Mucosa of descending colon (tissue), 3 donors: ENCODE measurements at regions not wholly inside any gene's neighbourhood (a gene's known extent, or its start where the extent isn't known, plus 50 kb on each side); places are given as distances from the start of the nearest gene placed in this dataset.

Experiments used
- ATAC-seq: fragments of 200-7000 bp; cut with Tn5 transposase; one replicate; pipeline ENCODE4 v1.9.1; 2020; ENCODE audit warnings: mild to moderate bottlenecking, moderate library complexity
- DNase-seq, 3 donors: peaks; one replicate each; pipeline ENCODE4 v3.0.0-alpha.2; 2020
- H3K36me3 ChIP-seq: fragments of 200-600 bp; one replicate; pipeline ENCODE4 v1.8.0; 2021; ENCODE audit warnings: low read depth, mild to moderate bottlenecking
- H3K4me1 ChIP-seq: fragments of 200-600 bp; one replicate; pipeline ENCODE4 v1.8.0; 2021; ENCODE audit warnings: low read depth, mild to moderate bottlenecking
- H3K4me3 ChIP-seq: fragments of 200-600 bp; one replicate; pipeline ENCODE4 v1.8.0; 2021; ENCODE audit warnings: mild to moderate bottlenecking
- H3K9me3 ChIP-seq: fragments of 200-600 bp; one replicate; pipeline ENCODE4 v1.8.0; 2021; ENCODE audit warnings: mild to moderate bottlenecking
- intact Hi-C, 2 donors: fragments of 100-400 bp; cut with DNase I in 1 of 2; cut with micrococcal nuclease in 1 of 2; formaldehyde crosslinking; loops; one replicate each; pipeline versions ENCODE4 v1.11.0 to v1.11.1; 2022; cut with DNase I, micrococcal nuclease
- TF ChIP-seq, protein P1 (sequence below): fragments of 200-600 bp; IDR thresholded peaks from one replicate; pipeline ENCODE4 v1.8.0; 2022; ENCODE audit warnings: antibody characterized with exemption, mild to moderate bottlenecking
- donor health status: DM: no; HTN: no; CAD: no; lungs with moderate emphysema.
- donor health status: DM: no; HTN: no; CAD: no.
- donor health status: DM: no; HTN: yes; CAD: no.

DNA sequence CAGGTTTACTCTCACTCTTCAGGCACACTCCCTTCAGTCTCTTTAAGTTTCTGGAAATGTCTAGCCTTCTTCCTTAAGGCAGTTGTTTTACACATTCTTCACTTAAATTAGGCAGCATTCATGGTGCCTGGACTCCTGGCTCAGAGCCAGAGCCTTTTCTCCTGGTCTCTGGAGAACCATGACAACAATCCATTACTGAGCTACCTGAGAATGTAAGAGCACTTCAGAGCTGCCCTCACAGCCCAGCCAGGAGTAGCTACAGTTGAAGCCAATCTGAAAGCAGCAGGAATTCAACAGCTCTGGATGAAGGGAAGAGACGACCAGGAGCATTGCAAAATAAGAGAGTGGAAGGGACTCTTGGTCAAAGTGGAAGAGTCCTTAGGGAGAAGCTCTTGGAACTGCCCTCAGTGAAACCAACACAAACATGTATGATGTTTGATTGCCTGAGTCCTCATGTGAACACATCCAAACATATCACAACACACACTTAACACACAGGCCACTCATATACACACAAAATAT lies 416.8 kb upstream of the SPTLC3 start:
- DNase-seq: no peak
- ATAC-seq: no peak
- intact Hi-C loops: no loop called here
- Histone ChIP-seq H3K36me3 (no peaks in the 10 kb centered on the region), H3K9me3 (no peaks in the 10 kb centered on the region), H3K4me3 (no peak overlapping the region), H3K4me1 (no peaks in the 10 kb centered on the region)
- TF ChIP-seq, protein P1, sequence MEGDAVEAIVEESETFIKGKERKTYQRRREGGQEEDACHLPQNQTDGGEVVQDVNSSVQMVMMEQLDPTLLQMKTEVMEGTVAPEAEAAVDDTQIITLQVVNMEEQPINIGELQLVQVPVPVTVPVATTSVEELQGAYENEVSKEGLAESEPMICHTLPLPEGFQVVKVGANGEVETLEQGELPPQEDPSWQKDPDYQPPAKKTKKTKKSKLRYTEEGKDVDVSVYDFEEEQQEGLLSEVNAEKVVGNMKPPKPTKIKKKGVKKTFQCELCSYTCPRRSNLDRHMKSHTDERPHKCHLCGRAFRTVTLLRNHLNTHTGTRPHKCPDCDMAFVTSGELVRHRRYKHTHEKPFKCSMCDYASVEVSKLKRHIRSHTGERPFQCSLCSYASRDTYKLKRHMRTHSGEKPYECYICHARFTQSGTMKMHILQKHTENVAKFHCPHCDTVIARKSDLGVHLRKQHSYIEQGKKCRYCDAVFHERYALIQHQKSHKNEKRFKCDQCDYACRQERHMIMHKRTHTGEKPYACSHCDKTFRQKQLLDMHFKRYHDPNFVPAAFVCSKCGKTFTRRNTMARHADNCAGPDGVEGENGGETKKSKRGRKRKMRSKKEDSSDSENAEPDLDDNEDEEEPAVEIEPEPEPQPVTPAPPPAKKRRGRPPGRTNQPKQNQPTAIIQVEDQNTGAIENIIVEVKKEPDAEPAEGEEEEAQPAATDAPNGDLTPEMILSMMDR: no peak

DNA sequence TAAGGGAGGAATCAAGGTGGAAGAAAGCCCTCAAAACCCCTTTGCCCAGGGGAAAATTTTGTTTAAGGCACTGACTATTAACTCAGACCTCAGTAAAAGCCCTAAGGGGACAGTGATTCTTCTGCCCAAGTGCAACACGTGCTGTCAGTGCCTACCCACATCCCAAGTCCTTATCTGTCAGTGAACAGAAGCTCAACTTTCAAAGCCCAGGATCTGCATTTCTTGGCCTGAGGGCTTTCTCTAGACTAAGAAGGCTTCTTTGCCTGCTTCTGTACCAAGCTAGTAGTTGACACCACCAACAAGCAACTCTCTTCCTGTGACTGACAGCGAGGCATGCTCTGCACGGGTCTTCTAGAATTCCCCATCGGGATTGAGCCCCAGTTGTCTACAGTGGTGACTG lies 416.0 kb upstream of the SPTLC3 start:
- Histone ChIP-seq H3K36me3 (no peaks in the 10 kb centered on the region), H3K4me3 (no peak overlapping the region), H3K9me3 (no peaks in the 10 kb centered on the region), H3K4me1 (no peaks in the 10 kb centered on the region)
- DNase-seq (no peak), ATAC-seq (no peak)
- TF ChIP-seq, protein P1: no peak
- intact Hi-C loops: no loop called here

DNA sequence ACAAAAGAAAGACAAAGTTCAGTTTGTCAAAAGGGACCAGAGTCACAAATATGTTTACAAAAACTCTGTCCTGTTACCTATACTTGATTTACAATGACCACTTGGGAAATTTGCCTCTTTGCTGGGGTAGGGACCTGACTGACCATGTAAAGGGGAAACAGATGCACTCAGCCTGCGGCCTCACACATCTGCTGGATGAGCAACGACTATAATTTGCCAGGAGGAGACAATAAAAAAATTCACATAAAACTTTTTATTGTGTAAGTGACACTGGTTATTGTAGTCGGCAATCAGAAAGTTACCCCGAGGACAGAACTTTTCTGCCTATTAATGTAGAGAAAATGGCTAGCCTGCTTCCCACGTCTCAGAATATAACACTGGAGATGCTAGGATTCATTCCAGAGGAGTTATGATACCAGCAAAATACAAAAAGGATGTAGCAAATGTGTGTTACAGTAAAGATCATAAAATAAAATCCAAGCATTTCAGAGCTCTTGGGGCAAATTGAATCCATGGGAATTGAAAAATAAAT lies 415.4 kb upstream of the SPTLC3 start:
- DNase-seq (no peak), ATAC-seq (peak; percentile 66)
- Histone ChIP-seq H3K4me1 (no peaks in the 10 kb centered on the region), H3K36me3 (no peaks in the 10 kb centered on the region), H3K4me3 (no peak overlapping the region), H3K9me3 (no peaks in the 10 kb centered on the region)
- TF ChIP-seq, protein P1: no peak
- intact Hi-C loops: no loop called here

DNA sequence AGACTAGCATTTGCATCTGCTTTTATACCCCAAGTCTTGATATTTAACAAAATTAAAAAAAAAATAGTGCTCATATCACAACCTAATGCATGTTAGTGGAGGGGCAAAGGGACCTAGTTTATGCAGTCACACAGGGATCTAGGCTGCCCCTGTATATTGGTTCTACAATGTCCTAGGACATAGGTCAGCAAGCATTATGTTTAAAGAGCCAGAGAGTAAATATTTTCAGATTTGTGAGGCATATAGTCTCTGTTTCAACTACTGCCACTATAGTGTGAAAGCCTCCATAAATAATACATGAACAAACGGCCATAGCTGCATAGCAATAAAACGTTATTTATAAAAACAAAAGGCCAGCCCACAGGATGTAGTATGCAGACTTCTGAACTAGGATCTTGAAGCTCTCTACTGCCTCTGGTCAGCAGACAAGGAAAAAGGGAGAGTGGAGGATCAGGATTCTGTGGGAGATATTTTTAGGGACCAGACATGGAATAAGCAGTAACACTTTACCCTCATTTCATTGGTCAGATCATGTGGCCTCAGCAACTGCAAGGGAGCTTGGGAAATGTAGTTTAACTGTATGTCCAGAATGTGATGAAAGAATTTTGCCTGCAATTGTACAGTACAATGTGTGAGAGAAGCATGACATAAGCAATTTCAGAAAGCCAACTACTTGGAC lies 414.2 kb upstream of the SPTLC3 start:
- DNase-seq (no peak), ATAC-seq (peak; percentile 58)
- Histone ChIP-seq H3K4me3 (no peak overlapping the region), H3K36me3 (no peaks in the 10 kb centered on the region), H3K9me3 (no peaks in the 10 kb centered on the region), H3K4me1 (no peaks in the 10 kb centered on the region)
- TF ChIP-seq, protein P1: no peak
- intact Hi-C loops: no loop called here

DNA sequence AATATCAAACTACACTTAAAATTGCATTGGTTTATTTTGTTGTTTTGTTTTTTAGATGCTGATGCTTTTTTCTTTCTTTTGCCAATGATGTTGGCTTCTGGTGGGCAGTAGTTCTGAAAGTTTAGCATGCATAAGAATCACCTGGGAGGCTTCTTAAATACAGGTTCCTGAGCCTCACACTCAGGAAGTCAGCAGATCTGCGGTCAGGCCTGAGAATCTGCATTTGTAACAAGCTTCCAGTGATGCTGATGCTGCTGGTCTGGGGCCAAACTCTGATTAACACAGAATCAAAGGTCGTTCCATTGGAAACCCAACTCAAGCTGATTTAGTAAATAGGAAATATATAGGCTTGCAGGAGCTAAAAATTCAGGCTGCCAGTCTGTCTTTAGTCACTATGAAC lies 412.9 kb upstream of the SPTLC3 start:
- TF ChIP-seq, protein P1: no peak
- no peaks in the 10 kb centered on the region for H3K9me3 ChIP-seq
- DNase-seq: no peak
- intact Hi-C loops: no loop called here
- no peaks in the 10 kb centered on the region for H3K36me3 ChIP-seq
- no peaks in the 10 kb centered on the region for H3K4me1 ChIP-seq
- H3K4me3 ChIP-seq: no peak overlapping the region
- no peak for ATAC-seq
